Spleen (tissue), 11 donors: ENCODE measurements at regions not wholly inside any gene's neighbourhood (a gene's known extent, or its start where the extent isn't known, plus 50 kb on each side); places are given as distances from the start of the nearest gene placed in this dataset.
"Not testable (repeated sequence)": the region's sequence is repeated elsewhere in the genome, so short reads cannot be mapped to it uniquely, and the experiment has no call there.

Experiments used
- DNase-seq: peaks from one replicate; pipeline ENCODE4 v3.0.0-alpha.2; 2020
- H3K27ac ChIP-seq, 8 donors: fragments of 200-600 bp; sonication (generic) in 7 of 8; 1 replicate in 4 of 8; 2 replicates in 4 of 8; pipeline versions ENCODE4 v1.5.0 to v1.8.0; 2016 to 2021; ENCODE audit warnings: inconsistent platforms in 4 of 8, mild to moderate bottlenecking in 4 of 8, moderate library complexity in 1 of 8
- H3K27me3 ChIP-seq, 7 donors: fragments of 200-600 bp; sonication (generic) in 6 of 7; replicated peaks in 1 of 7; 1 replicate in 4 of 7; 2 replicates in 3 of 7; pipeline versions ENCODE4 v1.5.0 to v1.8.0; 2016 to 2021; ENCODE audit warnings: inconsistent platforms in 3 of 7, mild to moderate bottlenecking in 1 of 7
- H3K36me3 ChIP-seq, 6 donors: fragments of 200-600 bp; sonication (generic) in 5 of 6; 1 replicate in 4 of 6; 2 replicates in 2 of 6; pipeline versions ENCODE4 v1.5.0 to v1.8.0; 2016 to 2021; ENCODE audit warnings: inconsistent platforms in 2 of 6
- H3K4me1 ChIP-seq, 6 donors: fragments of 200-600 bp; sonication (generic) in 5 of 6; 1 replicate in 3 of 6; 2 replicates in 3 of 6; pipeline versions ENCODE4 v1.5.0 to v1.8.0; 2016 to 2021; ENCODE audit warnings: inconsistent platforms in 3 of 6
- H3K4me3 ChIP-seq, 8 donors: fragments of 200-600 bp; sonication (generic) in 7 of 8; 1 replicate in 4 of 8; 2 replicates in 4 of 8; pipeline versions ENCODE4 v1.5.0 to v1.8.0; 2016 to 2021; ENCODE audit warnings: inconsistent platforms in 4 of 8, mild to moderate bottlenecking in 4 of 8, moderate library complexity in 2 of 8
- H3K9me3 ChIP-seq, 8 donors: fragments of 200-600 bp; sonication (generic) in 7 of 8; 1 replicate in 4 of 8; 2 replicates in 4 of 8; pipeline versions ENCODE4 v1.5.0 to v1.8.0; 2016 to 2021; ENCODE audit warnings: inconsistent platforms in 4 of 8
- CTCF ChIP-seq, 11 experiments: fragments of 200-600 bp in 7 of 11; fragments of 450-650 bp in 4 of 11; sonication (generic) in 4 of 11; IDR thresholded peaks in 8 of 11; conservative IDR thresholded peaks in 3 of 11; 1 replicate in 7 of 11; 2 replicates in 4 of 11; pipeline versions ENCODE4 v1.4.0 to v1.8.0; 2016 to 2021; ENCODE audit warnings: antibody characterized with exemption in 11 of 11, inconsistent platforms in 4 of 11, mild to moderate bottlenecking in 1 of 11
- POLR2A ChIP-seq, 3 donors: fragments of 450-650 bp; IDR thresholded peaks; one replicate each; pipeline ENCODE4 v1.5.1; 2017; ENCODE audit warnings: antibody characterized with exemption in 3 of 3, mild to moderate bottlenecking in 1 of 3
- POLR2AphosphoS5 ChIP-seq, 3 donors: sonication (generic); formaldehyde crosslinking; IDR thresholded peaks; one replicate each; pipeline ENCODE4 v1.5.1; 2017; ENCODE audit warnings: antibody characterized with exemption in 3 of 3
- WGBS, 5 donors: extraction: QIAGEN DNeasy Blood & Tissue Kit in 3 of 5; methylation state at CpG; one replicate each; pipeline versions ENCODE4 v1.1.5 to v1.1.7; 2013 to 2018; 5-methylcytosine and 5-hydroxymethylcytosine counted together
- intact Hi-C: fragments of 100-400 bp; cut with DNase I; formaldehyde crosslinking; loops from one replicate; pipeline ENCODE4 v1.15.0; 2023; ENCODE audit warnings: low total_unique reads
- donor health status: healthy with polysubstance abuse.
- donor health status: DM: no; HTN: no; CAD: no; lungs with moderate emphysema.
- donor health status: DM: no; HTN: no; CAD: no.
- donor health status: Bipolar disorder and iron deficiency.
- donor health status: healthy.
- donor health status: DM: no; HTN: no; CAD: no.
- donor health status: DM: yes; HTN: yes; CAD: no.

- Histone ChIP-seq H3K27ac (no peak overlapping the region), H3K4me1 (no peaks in the 10 kb centered on the region), H3K36me3 (no peaks in the 10 kb centered on the region), H3K27me3 (no peaks in the 10 kb centered on the region), H3K4me3 (no peak overlapping the region), H3K9me3 (peaks cover 0 to 12% (median 7%) of the 10 kb centered on the region in 8 donors)
- TF ChIP-seq CTCF (IDR thresholded peaks at IDR 0.05 in 8 of 11, conservative IDR thresholded peaks at IDR 0.05 in 3 of 11) (no peak), POLR2A (IDR thresholded peaks at IDR 0.05) (no peak), POLR2AphosphoS5 (IDR thresholded peaks at IDR 0.05) (no peak)
- intact Hi-C loops, result no loop called here
- WGBS, 5 donors, result 87 to 100% (median 92%) methylated on average over 3 of the region's 3 CpGs
- no peak for DNase-seq
These were observed 87.9 kb upstream of the MSTN start for GRCh38 chr2:190150413-190150812.

GRCh38 chr2:190149908-190150307 lies 87.4 kb upstream of the MSTN start:
- WGBS, 5 donors, result 69 to 91% (median 80%) methylated on average over 6 of the region's 6 CpGs
- peaks cover 0 to 12% (median 7%) of the 10 kb centered on the region in 8 donors for H3K9me3 ChIP-seq
- no peak for DNase-seq
- H3K27ac ChIP-seq, result no peak overlapping the region
- intact Hi-C loops, result no loop called here
- H3K27me3 ChIP-seq, result no peaks in the 10 kb centered on the region
- TF ChIP-seq POLR2A (IDR thresholded peaks at IDR 0.05), result no peak
- no peak for TF ChIP-seq CTCF (IDR thresholded peaks at IDR 0.05 in 8 of 11, conservative IDR thresholded peaks at IDR 0.05 in 3 of 11)
- no peak for TF ChIP-seq POLR2AphosphoS5 (IDR thresholded peaks at IDR 0.05)
- H3K4me1 ChIP-seq, result no peaks in the 10 kb centered on the region
- H3K36me3 ChIP-seq, result no peaks in the 10 kb centered on the region
- no peak overlapping the region for H3K4me3 ChIP-seq

- TF ChIP-seq CTCF (IDR thresholded peaks at IDR 0.05 in 8 of 11, conservative IDR thresholded peaks at IDR 0.05 in 3 of 11) (no peak), POLR2AphosphoS5 (IDR thresholded peaks at IDR 0.05) (no peak), POLR2A (IDR thresholded peaks at IDR 0.05) (no peak)
- Histone ChIP-seq H3K4me3 (no peak overlapping the region), H3K9me3 (peaks cover 0 to 12% (median 7%) of the 10 kb centered on the region in 8 donors), H3K36me3 (no peaks in the 10 kb centered on the region), H3K27ac (no peak overlapping the region), H3K4me1 (no peaks in the 10 kb centered on the region), H3K27me3 (no peaks in the 10 kb centered on the region)
- DNase-seq, result no peak
- 68 to 86% (median 77%) methylated on average over 4 of the region's 4 CpGs for WGBS, 5 donors
- intact Hi-C loops, result no loop called here
These were observed 86.7 kb upstream of the MSTN start for GRCh38 chr2:190149200-190149599.

- H3K36me3 ChIP-seq, DNase-seq, H3K4me3 ChIP-seq, H3K4me1 ChIP-seq, H3K27ac ChIP-seq, H3K27me3 ChIP-seq, intact Hi-C loops: not testable (repeated sequence)
- H3K9me3 ChIP-seq, result peaks cover 0 to 18% (median 13%) of the 10 kb centered on the region in 8 donors
- 89 to 93% (median 91%) methylated on average over 5 of the region's 5 CpGs for whole genome bisulfite sequencing, 5 donors
These were observed 83.6 kb upstream of the MSTN start for GRCh38 chr2:190146109-190146508.

GRCh38 chr2:190140474-190140873 lies 77.9 kb upstream of the MSTN start:
- H3K4me1 ChIP-seq, H3K4me3 ChIP-seq, H3K27me3 ChIP-seq, intact Hi-C loops, H3K36me3 ChIP-seq, H3K27ac ChIP-seq, DNase-seq: not testable (repeated sequence)
- 81 to 94% (median 92%) methylated on average over 2 of the region's 2 CpGs for WGBS, 5 donors
- peaks cover 0 to 30% (median 21%) of the 10 kb centered on the region in 8 donors for H3K9me3 ChIP-seq
